ENCODE measurements at regions not wholly inside any gene's neighbourhood (a gene's known extent, or its start where the extent isn't known, plus 50 kb on each side); places are given as distances from the start of the nearest gene placed in this dataset.
A peak's percentile ranks its signal among the peaks of the same experiment; 100 is the strongest.

GRCh38 chr15:88309363-88309762 is 52.8 kb upstream of the NTRK3 start:
- TF ChIP-seq CTCF (IDR thresholded peaks at IDR 0.05 in 2 of 3, conservative IDR thresholded peaks at IDR 0.05 in 1 of 3; ENCODE audit: borderline replicate concordance in 1 of 3, insufficient read depth in 1 of 3, low read depth in 2 of 3, low read length in 2 of 3) (0 out of 6 replicates have a peak, but pooled peaks of 1 of the 3 experiments have one; percentile 11), POLR2AphosphoS5 (IDR thresholded peaks at IDR 0.05; ENCODE audit: low read depth, low read length) (no peak), EZH2 (IDR thresholded peaks at IDR 0.05) (no peak), RAD21 (IDR thresholded peaks at IDR 0.05; ENCODE audit: low read depth) (no peak), SIN3A (IDR thresholded peaks at IDR 0.05; ENCODE audit: low read depth) (no peak)
